Posterior cingulate gyrus (tissue), 11 donors: ENCODE measurements at regions not wholly inside any gene's neighbourhood (a gene's known extent, or its start where the extent isn't known, plus 50 kb on each side); places are given as distances from the start of the nearest gene placed in this dataset.
"Not testable (repeated sequence)": the region's sequence is repeated elsewhere in the genome, so short reads cannot be mapped to it uniquely, and the experiment has no call there.

Experiments
- DNase-seq, 10 donors: peaks; one replicate each; pipeline versions ENCODE4 v3.0.0 to v3.0.0-alpha.2; 2020 to 2021; ENCODE audit warnings: mixed read lengths in 3 of 10
- intact Hi-C: fragments of 100-400 bp; cut with DNase I; formaldehyde crosslinking; loops from one replicate; pipeline ENCODE4 v1.15.1; 2023

- intact Hi-C loops = no loop called here
- DNase-seq = no peak
These were observed 1025.2 kb downstream of the FSCB start for GRCh38 chr14:43481864-43482263.

GRCh38 chr14:43480976-43481375 lies 1026.1 kb downstream of the FSCB start:
- DNase-seq = no peak
- intact Hi-C loops = no loop called here

DNA sequence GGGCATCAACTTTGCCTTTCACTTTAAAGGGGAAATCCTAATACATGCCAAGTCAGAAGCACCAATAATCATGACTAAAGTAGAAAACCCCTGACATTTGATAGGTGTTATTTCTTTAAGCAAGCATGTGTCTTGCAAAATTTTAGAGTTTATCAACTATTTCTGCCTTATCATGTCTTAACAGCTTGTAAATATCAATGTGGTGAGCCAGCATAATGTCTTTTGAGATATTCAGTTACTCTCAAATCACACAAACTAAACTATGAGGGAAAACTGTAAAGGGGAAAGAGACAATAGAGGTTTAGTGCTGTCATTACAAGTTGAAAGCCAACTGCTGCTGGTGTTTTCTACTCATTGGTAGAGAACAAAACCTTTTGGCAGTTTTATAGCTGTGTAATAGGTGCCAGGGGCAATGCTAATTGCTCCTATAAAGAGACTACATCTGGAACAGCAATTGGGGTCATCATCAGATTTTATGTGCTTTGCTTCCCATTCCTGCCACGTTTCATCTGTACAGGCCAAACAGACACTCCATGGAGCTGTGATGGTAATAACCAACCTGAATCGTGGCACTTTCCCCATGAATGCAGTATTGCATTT lies 1027.4 kb downstream of the FSCB start:
- intact Hi-C loops = no loop called here

DNA sequence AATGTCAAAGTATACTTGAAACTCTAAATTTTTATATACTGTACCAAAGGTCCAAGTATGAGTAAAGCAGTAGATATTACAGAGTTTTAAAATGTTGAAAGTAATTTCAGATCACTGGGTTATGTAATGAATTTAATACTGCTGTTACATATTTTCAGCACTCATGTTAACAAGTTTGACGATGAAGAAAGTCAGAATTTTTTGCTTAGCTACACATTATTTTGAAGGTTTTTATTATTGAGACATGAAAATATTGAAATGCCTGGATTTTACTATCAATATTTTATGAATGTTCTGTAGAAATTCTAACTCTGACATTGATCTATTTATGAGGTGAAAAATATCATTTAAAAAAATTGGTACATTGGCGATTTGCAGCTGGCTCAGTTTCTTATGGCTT lies 1030.3 kb downstream of the FSCB start:
- no peak for DNase-seq
- intact Hi-C loops = no loop called here

More for the DNA sequence above, 1027.4 kb downstream of the FSCB start:
- no peak for DNase-seq

DNA sequence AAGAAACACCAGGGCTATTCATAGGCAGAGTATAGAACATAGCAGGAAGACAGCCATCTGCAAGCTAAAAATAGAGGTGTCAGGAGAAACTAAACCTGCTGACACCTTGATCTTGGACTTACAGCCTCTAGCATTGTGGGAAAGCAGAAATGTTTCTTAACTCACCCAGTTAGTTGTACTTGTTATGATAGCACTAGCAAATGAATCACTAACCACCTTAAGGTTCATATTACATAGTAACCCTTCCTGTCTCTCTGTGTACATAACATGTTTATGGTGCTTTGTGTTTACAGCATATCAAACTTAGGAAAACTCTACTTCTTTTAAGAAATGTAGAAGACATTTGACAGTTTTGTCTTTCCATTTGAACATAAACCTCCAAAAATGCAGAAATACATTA lies 1031.3 kb downstream of the FSCB start:
- intact Hi-C loops = no loop called here
- DNase-seq = no peak

DNA sequence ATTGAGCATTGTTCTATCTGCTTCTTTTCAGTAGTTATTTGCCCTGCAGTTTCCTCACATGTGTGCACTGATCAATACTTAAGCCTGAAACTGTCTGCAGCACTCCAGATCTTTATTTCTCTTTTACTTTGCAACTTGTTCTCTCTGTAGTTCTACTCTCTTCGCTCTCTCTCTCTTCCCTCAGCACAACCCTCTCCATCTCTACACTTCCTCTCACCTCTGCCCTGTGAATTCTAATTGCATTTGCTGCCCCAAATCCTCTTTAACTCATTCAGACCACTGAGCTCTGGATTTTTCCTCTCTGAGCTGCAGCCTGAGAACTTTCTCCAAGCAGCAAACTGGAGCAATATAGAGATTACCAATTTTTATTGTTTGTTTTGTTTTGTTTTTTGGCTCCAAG lies 1035.5 kb downstream of the FSCB start:
- intact Hi-C loops = no loop called here
- no peak for DNase-seq

DNA sequence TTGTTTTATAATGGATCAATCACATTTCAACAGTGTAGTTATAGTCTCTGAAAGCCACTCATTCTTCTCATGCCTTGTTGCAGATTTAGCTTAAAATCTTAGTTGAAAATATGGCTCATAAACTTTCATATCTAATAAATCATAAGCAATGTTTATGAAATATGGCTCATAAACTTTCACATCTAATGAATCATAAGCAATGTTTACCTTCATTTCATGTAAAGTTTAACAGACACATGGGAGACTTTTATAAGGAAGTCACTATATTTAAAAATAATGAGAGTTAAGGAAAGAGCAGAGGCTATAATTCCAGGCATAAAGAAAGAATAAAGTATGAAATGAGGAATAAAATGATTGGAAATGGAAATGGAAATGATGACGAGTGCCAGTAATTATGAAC lies 1042.1 kb downstream of the FSCB start:
- intact Hi-C loops = no loop called here
- no peak for DNase-seq

DNA sequence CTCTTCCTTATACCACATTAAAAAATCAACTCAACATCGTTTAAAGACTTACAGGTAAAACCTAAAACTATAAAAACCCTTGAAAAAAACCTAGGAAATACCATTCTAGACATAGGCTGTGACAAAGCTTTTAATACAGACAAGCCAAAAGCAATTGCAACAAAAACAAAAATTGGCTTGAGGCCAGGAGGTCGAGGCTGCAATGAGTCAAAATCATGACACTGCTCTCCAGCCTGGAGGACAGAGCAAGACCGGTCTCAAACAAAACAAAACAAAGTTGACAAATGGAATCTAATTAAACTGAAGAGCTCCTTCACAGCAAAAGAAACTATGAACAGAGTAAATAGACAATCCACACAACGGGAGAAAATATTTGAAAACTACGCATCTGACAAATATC lies 1057.8 kb downstream of the FSCB start:
- intact Hi-C loops = no loop called here
- DNase-seq = no peak

DNA sequence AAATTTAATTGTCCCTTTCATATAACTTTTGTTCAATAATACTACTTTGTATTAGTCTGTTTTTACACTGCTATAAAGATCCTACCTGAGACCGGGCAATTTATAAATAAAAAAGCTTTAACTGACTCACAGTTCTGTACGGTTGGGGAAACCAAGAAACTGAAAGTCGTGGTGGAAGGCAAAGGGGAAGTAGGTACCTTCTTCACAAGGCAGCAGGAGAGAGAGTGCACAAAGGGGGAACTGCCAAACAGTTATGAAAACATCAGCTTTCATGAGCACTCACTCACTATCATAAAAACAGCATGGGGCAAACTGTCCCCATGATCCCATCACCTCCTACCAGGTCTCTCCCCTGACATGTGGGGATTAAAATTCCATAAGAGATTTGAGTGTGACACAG lies 1069.0 kb downstream of the FSCB start:
- no peak for DNase-seq
- intact Hi-C loops = no loop called here

DNA sequence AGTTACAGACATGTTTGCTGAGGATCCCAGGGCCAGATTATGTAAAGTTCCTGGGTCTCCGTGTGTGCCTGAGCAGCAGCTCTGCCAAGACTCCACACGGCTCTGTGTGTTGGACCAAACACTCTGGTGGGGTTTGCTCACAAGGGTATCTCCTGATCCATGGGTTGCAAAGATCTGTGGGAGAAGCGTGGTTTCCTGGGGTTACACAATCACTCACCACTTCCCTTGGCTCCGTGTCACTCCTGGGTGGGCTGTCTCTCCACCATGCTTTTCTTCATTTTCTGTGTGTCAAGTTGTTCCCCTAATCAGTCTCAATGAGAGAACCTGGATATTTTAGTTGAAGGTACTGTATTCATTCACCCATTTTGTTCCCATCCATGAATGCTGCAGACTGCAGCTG lies 1088.8 kb downstream of the FSCB start:
- intact Hi-C loops = no loop called here
- DNase-seq = peak in 1 of 10 donors; percentile 52

DNA sequence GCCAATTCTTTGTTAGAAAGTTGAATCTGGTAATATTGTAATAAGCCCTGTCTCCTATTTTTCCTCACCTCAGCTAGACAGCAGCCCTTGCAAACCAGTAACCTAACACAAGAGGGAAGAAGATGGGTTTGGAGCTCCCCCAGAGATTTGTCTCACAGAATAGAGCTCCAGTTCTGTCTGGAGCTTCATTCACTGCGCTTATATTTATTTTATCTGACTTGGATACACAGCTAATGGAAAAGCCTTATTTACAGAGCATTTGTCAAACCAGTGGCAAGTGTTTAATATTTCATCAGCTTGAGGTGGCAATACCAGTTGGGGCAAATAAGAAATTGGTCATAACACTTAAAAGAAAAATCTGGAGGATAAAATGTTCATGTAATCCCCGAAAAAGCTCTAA lies 1094.0 kb downstream of the FSCB start:
- no peak for DNase-seq
- intact Hi-C loops = no loop called here

DNA sequence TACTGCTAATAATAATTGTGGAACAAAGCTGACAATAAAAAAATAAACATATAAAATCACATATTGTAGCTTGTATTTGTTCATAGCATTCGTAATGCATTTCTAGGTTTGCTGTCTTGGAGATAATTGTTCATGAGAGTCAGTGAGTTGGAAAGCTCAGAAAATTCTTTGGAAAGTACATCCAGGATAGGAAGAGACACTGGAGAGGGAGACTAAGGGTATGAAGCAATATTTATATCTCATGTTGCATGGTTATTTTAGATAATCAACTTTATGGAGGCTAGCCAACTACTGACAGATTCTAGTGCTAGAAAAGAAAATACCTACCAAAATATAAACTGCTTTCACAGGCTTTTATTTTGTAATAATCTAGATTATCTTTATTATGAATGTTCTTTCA lies 1095.2 kb downstream of the FSCB start:
- intact Hi-C loops = no loop called here
- no peak for DNase-seq

DNA sequence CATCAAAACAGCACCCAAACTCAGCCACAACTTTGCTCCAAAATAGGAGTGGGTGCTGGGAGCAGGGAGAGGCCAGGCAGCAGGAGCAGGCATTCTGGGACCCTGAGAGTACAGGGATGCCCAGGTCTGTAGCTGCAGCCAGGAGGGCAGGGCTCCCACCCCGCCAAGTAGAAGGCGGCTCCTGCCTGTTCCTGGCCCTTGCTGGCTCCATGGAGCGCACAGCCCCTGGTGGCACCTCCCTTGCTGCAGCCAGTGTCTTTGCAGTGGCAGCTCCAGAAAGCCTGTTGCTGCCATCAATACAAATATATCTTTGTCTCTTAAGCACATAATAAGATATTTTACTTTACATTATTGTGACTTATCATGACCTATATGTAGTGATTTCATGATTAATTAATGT lies 1096.5 kb downstream of the FSCB start:
- intact Hi-C loops = no loop called here

GRCh38 chr14:43408472-43408871 lies 1098.6 kb downstream of the FSCB start:
- intact Hi-C loops = no loop called here
- DNase-seq = no peak

More for the DNA sequence above, 1096.5 kb downstream of the FSCB start:
- DNase-seq = peak in 2 of 10 donors; percentile 48 to 54

DNA sequence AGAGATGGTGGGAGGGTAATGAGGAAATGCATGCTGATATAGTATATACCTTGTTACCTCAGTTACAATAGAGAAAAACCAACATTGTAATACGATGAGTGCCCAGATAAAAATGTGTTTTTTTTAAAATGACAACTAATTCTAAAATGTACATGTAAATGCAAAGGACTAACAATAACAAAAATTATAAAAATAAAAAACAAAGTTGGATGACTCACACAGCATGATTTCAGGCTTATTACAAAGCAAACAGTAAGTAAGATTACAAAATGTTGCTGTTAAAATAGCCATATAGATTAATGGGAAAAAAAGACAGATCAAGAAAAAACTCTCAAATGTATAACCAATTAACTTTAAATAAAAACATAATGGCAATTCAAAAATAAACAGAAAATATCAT lies 1099.4 kb downstream of the FSCB start:
- no peak for DNase-seq
- intact Hi-C loops = no loop called here

DNA sequence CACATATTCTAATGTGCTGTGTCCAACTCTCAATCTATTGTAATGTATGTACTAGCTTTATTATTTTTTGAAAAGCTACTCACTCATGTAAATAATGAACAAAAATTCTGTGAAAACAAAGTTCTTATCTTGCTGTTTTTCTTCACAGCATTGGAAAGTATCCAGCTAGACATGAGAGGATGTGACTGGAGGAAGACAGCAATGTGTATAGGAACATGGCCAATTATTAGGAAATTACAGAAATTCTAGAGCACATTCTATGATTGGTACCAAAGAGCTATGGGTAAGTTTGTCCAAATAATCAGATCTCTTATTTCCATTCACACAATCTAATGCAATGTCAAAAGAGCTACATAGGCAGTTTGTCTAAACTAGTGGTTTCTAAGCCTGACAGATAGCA lies 1100.2 kb downstream of the FSCB start:
- intact Hi-C loops = no loop called here
- DNase-seq = no peak

DNA sequence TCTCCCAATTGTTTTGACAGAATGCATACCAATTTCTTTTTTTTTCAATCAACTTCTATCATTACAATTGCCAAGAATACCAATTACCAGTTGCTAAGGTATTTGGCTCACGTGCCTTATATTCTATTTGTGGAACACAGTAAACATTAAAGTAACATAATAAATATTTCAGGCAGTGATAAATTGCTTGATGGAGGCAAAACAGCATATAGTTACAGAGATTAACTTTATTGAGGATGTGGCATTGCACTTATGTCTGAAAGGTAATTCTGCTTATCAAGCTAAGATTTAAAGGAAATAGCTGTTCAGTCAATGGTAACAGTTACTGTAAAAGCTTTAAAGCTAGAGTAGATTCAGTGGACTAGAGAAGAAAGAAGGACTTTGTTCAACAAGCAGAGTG lies 1107.8 kb downstream of the FSCB start:
- DNase-seq = no peak
- intact Hi-C loops = no loop called here

GRCh38 chr14:43370565-43370896 lies 1136.6 kb downstream of the FSCB start:
- DNase-seq, intact Hi-C loops: not testable (repeated sequence)

GRCh38 chr14:43369710-43370564 lies 1137.1 kb downstream of the FSCB start:
- intact Hi-C loops = no loop called here
- peak in 2 of 10 donors; percentile 10 to 59 for DNase-seq

DNA sequence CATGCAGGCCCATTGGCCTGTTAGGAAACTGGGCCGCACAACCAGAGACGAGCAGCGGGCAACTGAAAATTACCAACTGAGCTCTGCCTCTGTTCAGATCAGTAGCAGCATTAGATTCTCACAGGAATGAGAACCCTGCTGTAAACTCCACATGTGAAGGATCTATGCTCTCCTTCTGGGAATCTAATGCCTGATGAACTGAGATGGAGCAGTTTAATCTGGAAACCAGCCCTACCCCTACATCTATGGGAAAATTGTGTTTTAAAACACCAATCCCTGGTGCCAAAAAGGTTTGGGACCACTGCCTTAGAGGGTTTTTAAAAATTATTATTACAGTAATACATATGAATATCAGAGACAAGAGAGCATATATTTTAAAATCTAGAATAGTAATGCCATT lies 1144.5 kb downstream of the FSCB start:
- intact Hi-C loops = no loop called here
- peak in 1 of 10 donors; percentile 17 for DNase-seq

DNA sequence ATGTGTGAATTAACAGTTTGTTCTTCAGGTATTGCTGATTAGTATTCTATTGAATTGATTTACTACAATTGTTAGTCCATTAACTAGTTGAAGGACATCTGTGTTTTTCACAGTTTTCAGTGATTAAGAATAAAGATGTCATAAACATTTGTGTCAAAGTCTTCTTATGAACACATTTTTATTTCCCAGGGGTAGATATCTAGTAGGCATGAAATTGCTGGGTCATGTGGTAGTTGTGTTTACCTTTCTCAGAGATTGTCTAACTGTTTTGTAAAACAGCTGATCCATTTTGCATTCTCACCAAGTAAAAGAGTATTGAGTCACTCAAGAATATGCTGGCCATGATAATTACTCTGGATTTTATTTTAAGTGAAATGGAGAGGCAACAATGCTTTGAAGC lies 1145.3 kb downstream of the FSCB start:
- intact Hi-C loops = no loop called here
- no peak for DNase-seq

- intact Hi-C loops = no loop called here
- peak in 2 of 10 donors; percentile 42 to 69 for DNase-seq
These were observed 1146.8 kb downstream of the FSCB start for GRCh38 chr14:43360239-43360638.
